Peyer's patch (tissue), 4 donors: ENCODE measurements at regions not wholly inside any gene's neighbourhood (a gene's known extent, or its start where the extent isn't known, plus 50 kb on each side); places are given as distances from the start of the nearest gene placed in this dataset.

Experiments
- DNase-seq, 3 donors: peaks; one replicate each; pipeline ENCODE4 v3.0.0-alpha.2; 2017 to 2019
- H3K27ac ChIP-seq, 4 donors: fragments of 200-600 bp; sonication (generic); one replicate each; pipeline ENCODE4 v1.5.1; 2016 to 2019
- H3K27me3 ChIP-seq, 2 donors: fragments of 200-600 bp; sonication (generic); one replicate each; pipeline ENCODE4 v1.5.1; 2019
- H3K36me3 ChIP-seq, 3 donors: fragments of 200-600 bp; sonication (generic); one replicate each; pipeline ENCODE4 v1.5.1; 2016 to 2019
- H3K4me1 ChIP-seq, 4 donors: fragments of 200-600 bp; sonication (generic); one replicate each; pipeline ENCODE4 v1.5.1; 2016 to 2019
- H3K4me3 ChIP-seq, 4 donors: fragments of 200-600 bp; sonication (generic); 1 replicate in 3 of 4; 2 replicates in 1 of 4; pipeline ENCODE4 v1.5.1; 2016 to 2019; ENCODE audit warnings: mild to moderate bottlenecking in 1 of 4
- H3K9me3 ChIP-seq, 4 donors: fragments of 200-600 bp; sonication (generic); one replicate each; pipeline ENCODE4 v1.5.1; 2016 to 2019; ENCODE audit warnings: mild to moderate bottlenecking in 1 of 4
- POLR2A ChIP-seq, 2 donors: fragments of 450-650 bp; IDR thresholded peaks; one replicate each; pipeline ENCODE4 v1.5.1; 2017; ENCODE audit warnings: antibody characterized with exemption in 2 of 2, mild to moderate bottlenecking in 2 of 2, moderate library complexity in 2 of 2
- TF ChIP-seq, protein P1 (sequence below), 6 experiments: fragments of 450-650 bp in 4 of 6; fragments of 200-600 bp in 2 of 6; sonication (generic) in 1 of 6; IDR thresholded peaks; one replicate each; pipeline ENCODE4 v1.5.1; 2017 to 2019; ENCODE audit warnings: antibody characterized with exemption in 6 of 6, mild to moderate bottlenecking in 3 of 6, moderate library complexity in 1 of 6

- H3K27ac ChIP-seq, result no peak overlapping the region
- H3K27me3 ChIP-seq, result no peaks in the 10 kb centered on the region
- no peaks in the 10 kb centered on the region for H3K36me3 ChIP-seq
- no peak for DNase-seq
- H3K9me3 ChIP-seq, result no peaks in the 10 kb centered on the region
- TF ChIP-seq POLR2A (IDR thresholded peaks at IDR 0.05), result no peak
- TF ChIP-seq, protein P1, sequence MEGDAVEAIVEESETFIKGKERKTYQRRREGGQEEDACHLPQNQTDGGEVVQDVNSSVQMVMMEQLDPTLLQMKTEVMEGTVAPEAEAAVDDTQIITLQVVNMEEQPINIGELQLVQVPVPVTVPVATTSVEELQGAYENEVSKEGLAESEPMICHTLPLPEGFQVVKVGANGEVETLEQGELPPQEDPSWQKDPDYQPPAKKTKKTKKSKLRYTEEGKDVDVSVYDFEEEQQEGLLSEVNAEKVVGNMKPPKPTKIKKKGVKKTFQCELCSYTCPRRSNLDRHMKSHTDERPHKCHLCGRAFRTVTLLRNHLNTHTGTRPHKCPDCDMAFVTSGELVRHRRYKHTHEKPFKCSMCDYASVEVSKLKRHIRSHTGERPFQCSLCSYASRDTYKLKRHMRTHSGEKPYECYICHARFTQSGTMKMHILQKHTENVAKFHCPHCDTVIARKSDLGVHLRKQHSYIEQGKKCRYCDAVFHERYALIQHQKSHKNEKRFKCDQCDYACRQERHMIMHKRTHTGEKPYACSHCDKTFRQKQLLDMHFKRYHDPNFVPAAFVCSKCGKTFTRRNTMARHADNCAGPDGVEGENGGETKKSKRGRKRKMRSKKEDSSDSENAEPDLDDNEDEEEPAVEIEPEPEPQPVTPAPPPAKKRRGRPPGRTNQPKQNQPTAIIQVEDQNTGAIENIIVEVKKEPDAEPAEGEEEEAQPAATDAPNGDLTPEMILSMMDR (IDR thresholded peaks at IDR 0.05), result no peak
- H3K4me1 ChIP-seq, result no peaks in the 10 kb centered on the region
- H3K4me3 ChIP-seq, result no peak overlapping the region
Observed at GRCh38 chr6:85163156-85164080, 286.5 kb upstream of the NT5E start.

- Histone ChIP-seq H3K9me3 (no peaks in the 10 kb centered on the region), H3K4me3 (no peak overlapping the region), H3K27me3 (no peaks in the 10 kb centered on the region), H3K27ac (no peak overlapping the region), H3K36me3 (no peaks in the 10 kb centered on the region), H3K4me1 (no peaks in the 10 kb centered on the region)
- DNase-seq, result no peak
- TF ChIP-seq, protein P1 (IDR thresholded peaks at IDR 0.05), result no peak
- no peak for TF ChIP-seq POLR2A (IDR thresholded peaks at IDR 0.05)
Observed at GRCh38 chr6:85157311-85157710, 292.6 kb upstream of the NT5E start.

- Histone ChIP-seq H3K4me3 (no peak overlapping the region), H3K27ac (no peak overlapping the region), H3K4me1 (no peaks in the 10 kb centered on the region), H3K9me3 (peaks cover 0 to 2% (median 0%) of the 10 kb centered on the region in 4 donors), H3K27me3 (no peaks in the 10 kb centered on the region), H3K36me3 (no peaks in the 10 kb centered on the region)
- TF ChIP-seq, protein P1 (IDR thresholded peaks at IDR 0.05), result no peak
- no peak for TF ChIP-seq POLR2A (IDR thresholded peaks at IDR 0.05)
- no peak for DNase-seq
Observed at GRCh38 chr6:85143676-85144075, 306.2 kb upstream of the NT5E start.

DNA sequence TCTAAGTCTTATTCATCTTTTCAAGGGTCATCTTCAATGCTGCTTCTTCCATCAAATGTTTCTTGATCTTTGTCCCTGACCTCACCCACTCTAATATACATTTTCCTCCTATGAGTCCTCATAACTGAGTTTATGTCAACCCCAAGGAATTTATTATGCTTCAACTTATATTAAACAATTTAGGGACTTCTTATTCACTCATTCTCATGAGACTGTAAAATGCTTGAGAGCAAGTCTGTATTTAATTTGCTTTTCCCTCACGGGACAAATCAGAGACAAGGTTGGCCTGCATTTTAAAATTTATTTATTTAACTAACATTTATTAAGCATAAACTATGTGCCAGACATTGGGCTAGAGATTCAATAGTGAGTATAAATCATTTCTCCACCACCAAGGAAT lies 312.0 kb upstream of the NT5E start:
- no peak for TF ChIP-seq POLR2A (IDR thresholded peaks at IDR 0.05)
- TF ChIP-seq, protein P1 (IDR thresholded peaks at IDR 0.05), result no peak
- Histone ChIP-seq H3K27me3 (no peaks in the 10 kb centered on the region), H3K36me3 (no peaks in the 10 kb centered on the region), H3K4me1 (no peaks in the 10 kb centered on the region), H3K9me3 (no peaks in the 10 kb centered on the region), H3K4me3 (no peak overlapping the region), H3K27ac (no peak overlapping the region)
- no peak for DNase-seq

- Histone ChIP-seq H3K27me3 (no peaks in the 10 kb centered on the region), H3K36me3 (no peaks in the 10 kb centered on the region), H3K4me3 (no peak overlapping the region), H3K4me1 (no peaks in the 10 kb centered on the region), H3K27ac (no peak overlapping the region), H3K9me3 (no peaks in the 10 kb centered on the region)
- no peak for TF ChIP-seq POLR2A (IDR thresholded peaks at IDR 0.05)
- TF ChIP-seq, protein P1 (IDR thresholded peaks at IDR 0.05), result no peak
- DNase-seq, result no peak
Observed at GRCh38 chr6:85136310-85136709, 313.6 kb upstream of the NT5E start.
